GM13976 (cell line): ENCODE measurements at regions not wholly inside any gene's neighbourhood (a gene's known extent, or its start where the extent isn't known, plus 50 kb on each side); places are given as distances from the start of the nearest gene placed in this dataset.

ENCODE experiments used
- DNase-seq: peaks from one replicate; pipeline ENCODE4 v3.0.0; 2012; ENCODE audit warnings: low spot score
- CTCF ChIP-seq: IDR thresholded peaks from 2 replicates; pipeline ENCODE4 v1.5.1; 2012; ENCODE audit warnings: borderline replicate concordance, mild to moderate bottlenecking; ENCODE audit not compliant: insufficient read depth; ENCODE audit errors: extremely low read depth, missing control alignments, control extremely low read depth
- in situ Hi-C: fragments of 300-500 bp; cut with MboI; formaldehyde crosslinking; loops from one replicate; pipeline ENCODE4 v1.12.0; 2022; ENCODE audit warnings: low sequenced_read_pairs, mixed read lengths, inconsistent platforms; ENCODE audit not compliant: unreplicated experiment

GRCh38 chr3:69579306-69580041 is 159.8 kb upstream of the MITF start:
- in situ Hi-C loops = no loop called here
- no peak for TF ChIP-seq CTCF
- no peak for DNase-seq

- in situ Hi-C loops = no loop called here
- TF ChIP-seq CTCF = no peak
Observed at GRCh38 chr3:69569520-69569919, 169.7 kb upstream of the MITF start.

GRCh38 chr3:69568951-69569350 is 170.3 kb upstream of the MITF start:
- TF ChIP-seq CTCF = no peak
- in situ Hi-C loops = no loop called here
- DNase-seq = no peak

More at GRCh38 chr3:69569520-69569919, 169.7 kb upstream of the MITF start:
- DNase-seq = no peak

GRCh38 chr3:69568458-69568857 is 170.8 kb upstream of the MITF start:
- no peak for DNase-seq
- in situ Hi-C loops = no loop called here
- no peak for TF ChIP-seq CTCF

GRCh38 chr3:69567710-69568052 is 171.6 kb upstream of the MITF start:
- no peak for DNase-seq
- TF ChIP-seq CTCF = no peak
- in situ Hi-C loops = no loop called here

GRCh38 chr3:69567023-69567709 is 172.1 kb upstream of the MITF start:
- DNase-seq = no peak
- TF ChIP-seq CTCF = no peak
- in situ Hi-C loops = no loop called here
